ENCODE measurements at regions not wholly inside any gene's neighbourhood (a gene's known extent, or its start where the extent isn't known, plus 50 kb on each side); places are given as distances from the start of the nearest gene placed in this dataset.

GRCh38 chr2:221844212-221845020 lies 272.3 kb upstream of the EPHA4 start:
- no peak overlapping the region for H3K27ac ChIP-seq (ENCODE audit: extremely low read depth, low read depth, low read length)
- H3K9ac ChIP-seq (ENCODE audit: insufficient read depth in 1 of 2, low read depth in 2 of 2, low read length in 2 of 2): no peak overlapping the region
- no TSS peak for BruUV-seq (replicated peaks)
- ChIA-PET CTCF (ENCODE audit: low intra/inter-chr PET ratio) (no interaction called here), POLR2A (no interaction called here)
- H3K4me1 ChIP-seq (replicated peaks in 1 of 2; ENCODE audit: control insufficient read depth in 2 of 2, insufficient read depth in 2 of 2, low read length in 2 of 2): no peaks in the 10 kb centered on the region
- H3K9me1 ChIP-seq (ENCODE audit: control insufficient read depth, insufficient read depth, low read length): no peaks in the 10 kb centered on the region
- H4K20me1 ChIP-seq (replicated peaks; ENCODE audit: control insufficient read depth, insufficient read depth, low read length): no peaks in the 10 kb centered on the region
- intact Hi-C loops (cut with micrococcal nuclease) (no loop called here), in situ Hi-C loops (cut with MboI) (no loop called here)
- 0% methylated on average over 2 of the region's 2 CpGs for WGBS (ENCODE audit: insufficient coverage, low coverage, missing lambda C conversion rate)
- DNase-seq (ENCODE audit: extremely low read depth in 1 of 4, low spot score in 3 of 4) (no peak), FAIRE-seq (no peak), ATAC-seq (no peak)
- H3K36me3 ChIP-seq (ENCODE audit: control insufficient read depth, insufficient read depth, low read length): no peaks in the 10 kb centered on the region
- H3K4me3 ChIP-seq: no peak overlapping the region
- H2AFZ ChIP-seq (ENCODE audit: low read depth, low read length): no peak overlapping the region
- H3K79me2 ChIP-seq (ENCODE audit: control insufficient read depth, insufficient read depth, low read length): no peaks in the 10 kb centered on the region
- H3K4me2 ChIP-seq (ENCODE audit: insufficient read depth, low read length): no peak overlapping the region
- no peaks in the 10 kb centered on the region for H3K27me3 ChIP-seq (ENCODE audit: control insufficient read depth in 2 of 2, insufficient read depth in 2 of 2, low read length in 2 of 2)
- no peaks in the 10 kb centered on the region for H3K9me3 ChIP-seq (replicated peaks; ENCODE audit: control insufficient read depth, insufficient read depth, low read depth, low read length)
- no peak for TF ChIP-seq USF1 (CRISPR knock-in tag; IDR thresholded peaks at IDR 0.05)
- TF ChIP-seq, protein P1, sequence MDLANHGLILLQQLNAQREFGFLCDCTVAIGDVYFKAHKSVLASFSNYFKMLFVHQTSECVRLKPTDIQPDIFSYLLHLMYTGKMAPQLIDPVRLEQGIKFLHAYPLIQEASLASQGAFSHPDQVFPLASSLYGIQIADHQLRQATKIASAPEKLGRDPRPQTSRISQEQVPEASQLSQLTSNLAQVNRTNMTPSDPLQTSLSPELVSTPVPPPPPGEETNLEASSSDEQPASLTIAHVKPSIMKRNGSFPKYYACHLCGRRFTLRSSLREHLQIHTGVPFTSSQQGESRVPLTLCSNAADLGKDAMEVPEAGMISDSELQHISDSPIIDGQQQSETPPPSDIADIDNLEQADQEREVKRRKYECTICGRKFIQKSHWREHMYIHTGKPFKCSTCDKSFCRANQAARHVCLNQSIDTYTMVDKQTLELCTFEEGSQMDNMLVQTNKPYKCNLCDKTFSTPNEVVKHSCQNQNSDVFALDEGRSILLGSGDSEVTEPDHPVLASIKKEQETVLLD (IDR thresholded peaks at IDR 0.05): no peak
- no peak for TF ChIP-seq DACH1 (IDR thresholded peaks at IDR 0.05; ENCODE audit: partially characterized antibody)
- TF ChIP-seq, protein P2, sequence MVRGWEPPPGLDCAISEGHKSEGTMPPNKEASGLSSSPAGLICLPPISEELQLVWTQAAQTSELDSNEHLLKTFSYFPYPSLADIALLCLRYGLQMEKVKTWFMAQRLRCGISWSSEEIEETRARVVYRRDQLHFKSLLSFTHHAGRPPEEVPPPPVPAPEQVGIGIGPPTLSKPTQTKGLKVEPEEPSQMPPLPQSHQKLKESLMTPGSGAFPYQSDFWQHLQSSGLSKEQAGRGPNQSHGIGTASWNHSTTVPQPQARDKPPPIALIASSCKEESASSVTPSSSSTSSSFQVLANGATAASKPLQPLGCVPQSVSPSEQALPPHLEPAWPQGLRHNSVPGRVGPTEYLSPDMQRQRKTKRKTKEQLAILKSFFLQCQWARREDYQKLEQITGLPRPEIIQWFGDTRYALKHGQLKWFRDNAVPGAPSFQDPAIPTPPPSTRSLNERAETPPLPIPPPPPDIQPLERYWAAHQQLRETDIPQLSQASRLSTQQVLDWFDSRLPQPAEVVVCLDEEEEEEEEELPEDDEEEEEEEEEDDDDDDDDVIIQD (CRISPR knock-in tag; IDR thresholded peaks at IDR 0.05): no peak
- TF ChIP-seq, protein P3, sequence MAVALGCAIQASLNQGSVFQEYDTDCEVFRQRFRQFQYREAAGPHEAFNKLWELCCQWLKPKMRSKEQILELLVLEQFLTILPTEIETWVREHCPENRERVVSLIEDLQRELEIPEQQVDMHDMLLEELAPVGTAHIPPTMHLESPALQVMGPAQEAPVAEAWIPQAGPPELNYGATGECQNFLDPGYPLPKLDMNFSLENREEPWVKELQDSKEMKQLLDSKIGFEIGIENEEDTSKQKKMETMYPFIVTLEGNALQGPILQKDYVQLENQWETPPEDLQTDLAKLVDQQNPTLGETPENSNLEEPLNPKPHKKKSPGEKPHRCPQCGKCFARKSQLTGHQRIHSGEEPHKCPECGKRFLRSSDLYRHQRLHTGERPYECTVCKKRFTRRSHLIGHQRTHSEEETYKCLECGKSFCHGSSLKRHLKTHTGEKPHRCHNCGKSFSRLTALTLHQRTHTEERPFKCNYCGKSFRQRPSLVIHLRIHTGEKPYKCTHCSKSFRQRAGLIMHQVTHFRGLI (CRISPR knock-in tag; IDR thresholded peaks at IDR 0.05): no peak
- no peak for TF ChIP-seq SAFB (IDR thresholded peaks at IDR 0.05; ENCODE audit: borderline replicate concordance, low read depth, low read length)
- TF ChIP-seq, protein P4, sequence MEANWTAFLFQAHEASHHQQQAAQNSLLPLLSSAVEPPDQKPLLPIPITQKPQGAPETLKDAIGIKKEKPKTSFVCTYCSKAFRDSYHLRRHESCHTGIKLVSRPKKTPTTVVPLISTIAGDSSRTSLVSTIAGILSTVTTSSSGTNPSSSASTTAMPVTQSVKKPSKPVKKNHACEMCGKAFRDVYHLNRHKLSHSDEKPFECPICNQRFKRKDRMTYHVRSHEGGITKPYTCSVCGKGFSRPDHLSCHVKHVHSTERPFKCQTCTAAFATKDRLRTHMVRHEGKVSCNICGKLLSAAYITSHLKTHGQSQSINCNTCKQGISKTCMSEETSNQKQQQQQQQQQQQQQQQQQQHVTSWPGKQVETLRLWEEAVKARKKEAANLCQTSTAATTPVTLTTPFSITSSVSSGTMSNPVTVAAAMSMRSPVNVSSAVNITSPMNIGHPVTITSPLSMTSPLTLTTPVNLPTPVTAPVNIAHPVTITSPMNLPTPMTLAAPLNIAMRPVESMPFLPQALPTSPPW (CRISPR knock-in tag; IDR thresholded peaks at IDR 0.05): no peak
- no peak for TF ChIP-seq U2AF2 (optimal IDR thresholded peaks at IDR 0.05; ENCODE audit: low read depth, low read length)

Measured in K562 (cell line).